ENCODE measurements at regions not wholly inside any gene's neighbourhood (a gene's known extent, or its start where the extent isn't known, plus 50 kb on each side); places are given as distances from the start of the nearest gene placed in this dataset.

DNA sequence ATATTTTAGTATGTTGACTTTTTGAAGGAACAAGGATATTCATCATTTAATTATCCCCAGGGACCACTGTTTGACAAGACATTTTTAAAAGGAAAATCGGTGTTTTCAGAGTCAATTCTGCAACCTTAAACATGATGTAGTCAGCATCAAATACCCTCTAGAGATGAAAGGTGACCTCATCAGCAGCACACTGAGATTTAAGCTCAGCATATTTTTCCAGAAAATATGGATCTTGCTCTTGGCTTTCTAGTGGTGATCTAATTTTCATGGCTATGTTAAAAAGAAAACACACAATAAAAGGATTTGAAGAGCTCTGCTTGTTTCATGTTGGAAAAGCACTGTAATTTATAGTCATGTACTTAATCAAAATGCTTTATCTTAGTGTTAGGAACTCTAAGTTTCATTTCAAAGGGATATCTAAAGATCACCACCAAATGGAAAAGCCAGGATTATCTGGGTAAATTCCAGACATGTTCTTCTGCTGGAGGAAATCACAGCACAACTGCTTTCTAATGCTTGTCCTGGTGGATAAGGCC, 487.2 kb downstream of the ENC1 start:
- no peak for DNase-seq (ENCODE audit: low read depth in 2 of 2)

GRCh38 chr5:74152625-74153254, 487.8 kb downstream of the ENC1 start:
- DNase-seq (ENCODE audit: low read depth in 2 of 2) = no peak

DNA sequence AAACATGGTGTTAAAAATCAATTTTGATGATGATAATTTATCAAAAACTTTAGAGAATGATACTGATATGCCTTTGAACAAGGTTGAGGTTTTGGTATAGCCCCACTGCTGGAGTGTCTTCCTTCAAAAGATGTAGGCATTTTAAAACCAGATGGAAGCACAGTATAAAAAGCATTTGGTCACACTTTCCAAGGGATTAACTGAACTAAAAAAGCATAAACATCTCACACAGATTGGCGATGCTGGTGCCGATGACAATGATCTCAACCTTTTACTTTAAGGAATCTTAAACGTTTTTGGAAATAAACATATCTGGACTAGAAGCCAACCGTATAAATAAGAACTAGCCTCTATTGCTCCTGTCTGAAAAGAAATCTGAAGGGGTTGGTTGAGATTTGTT, 488.4 kb downstream of the ENC1 start:
- DNase-seq (ENCODE audit: low read depth in 2 of 2) = no peak

DNA sequence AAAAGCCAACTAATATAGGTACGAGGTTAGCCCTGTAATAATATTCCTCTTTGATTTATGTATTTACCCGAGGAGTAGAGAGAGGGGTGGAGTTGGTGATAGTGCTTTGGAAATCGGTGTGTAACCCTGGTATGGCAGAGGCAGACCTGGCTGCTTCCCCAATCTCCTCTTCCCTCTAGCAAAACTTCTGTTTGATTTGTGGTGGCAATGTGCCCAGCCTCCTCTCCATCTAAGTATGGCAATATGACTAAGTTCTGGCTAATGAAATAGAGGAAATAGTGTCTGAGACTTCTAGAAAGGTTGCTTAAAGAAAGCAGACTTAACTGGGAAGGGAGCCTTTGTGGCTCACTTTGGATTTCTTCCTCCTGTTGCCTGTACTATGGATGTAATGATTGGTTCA, 491.1 kb downstream of the ENC1 start:
- no peak for DNase-seq (ENCODE audit: low read depth in 2 of 2)

- DNase-seq (ENCODE audit: low read depth in 2 of 2) = no peak
These were observed 492.2 kb downstream of the ENC1 start for GRCh38 chr5:74148321-74148720.

- DNase-seq (ENCODE audit: low read depth in 2 of 2) = no peak
These were observed 493.7 kb downstream of the ENC1 start for GRCh38 chr5:74146796-74147195.

DNA sequence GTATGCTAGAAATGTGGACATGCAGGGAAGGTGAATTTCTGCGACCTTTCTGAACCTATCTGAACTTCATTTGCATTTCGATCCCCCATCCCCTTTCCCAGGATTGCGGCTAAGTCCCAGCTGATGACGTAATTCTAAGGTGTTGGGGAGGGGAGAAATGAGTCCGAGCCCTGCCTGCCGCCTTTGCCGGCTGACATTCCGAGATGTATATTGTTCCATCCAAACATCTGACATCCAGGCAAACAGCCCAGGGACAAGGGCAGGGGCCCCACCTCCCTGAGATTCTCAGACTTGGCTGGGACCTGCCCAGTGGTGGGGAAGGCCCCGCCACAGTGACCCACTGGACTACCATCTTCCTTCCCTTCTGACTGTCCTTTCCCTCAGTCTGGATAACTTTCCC, 494.6 kb downstream of the ENC1 start:
- DNase-seq (ENCODE audit: low read depth in 2 of 2) = no peak

- no peak for DNase-seq (ENCODE audit: low read depth in 2 of 2)
These were observed 496.7 kb downstream of the ENC1 start for GRCh38 chr5:74143721-74144330.

DNA sequence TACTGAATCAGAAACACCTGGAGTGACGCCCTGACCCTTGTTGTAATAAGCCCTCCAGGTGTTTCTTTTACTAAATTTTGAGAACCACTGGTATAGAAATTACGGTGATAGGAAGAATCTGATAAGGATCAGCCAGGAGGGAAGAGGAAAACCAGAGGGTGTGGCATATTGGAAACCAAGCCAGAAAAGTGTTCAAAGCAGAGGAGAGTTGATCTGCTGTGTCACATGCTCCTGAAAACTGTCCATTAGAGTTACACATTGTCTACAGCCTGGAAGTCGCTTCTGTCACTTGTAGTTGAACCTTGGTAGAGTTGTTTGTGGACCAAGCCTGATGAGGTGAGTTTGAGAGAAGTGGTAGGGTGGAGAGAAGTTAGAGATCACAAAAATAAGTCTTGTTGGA, 497.4 kb downstream of the ENC1 start:
- no peak for DNase-seq (ENCODE audit: low read depth in 2 of 2)

- DNase-seq (ENCODE audit: low read depth in 2 of 2) = no peak
These were observed 499.5 kb downstream of the ENC1 start for GRCh38 chr5:74141053-74141452.

GRCh38 chr5:74140409-74140808, 500.1 kb downstream of the ENC1 start:
- DNase-seq (ENCODE audit: low read depth in 2 of 2) = no peak

DNA sequence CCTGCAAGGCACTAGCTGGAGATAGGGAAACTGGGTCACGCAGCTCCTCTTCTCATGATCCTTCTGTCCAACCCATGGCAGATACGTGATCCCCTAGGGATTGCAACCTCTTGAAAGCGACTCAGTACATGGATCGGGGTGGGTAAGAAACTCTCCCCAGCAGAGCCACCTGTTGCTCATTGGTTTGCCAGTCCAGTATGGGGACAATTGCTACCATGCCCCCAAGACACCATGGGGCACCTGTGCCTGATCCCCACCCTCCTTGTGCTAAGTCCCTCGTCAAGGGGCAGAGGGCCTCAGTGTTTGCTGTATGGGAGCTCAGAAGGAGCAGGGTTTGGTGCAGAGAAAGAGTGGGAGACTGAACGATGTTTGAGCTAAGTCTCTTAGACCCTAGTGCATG, 500.9 kb downstream of the ENC1 start:
- no peak for DNase-seq (ENCODE audit: low read depth in 2 of 2)

DNA sequence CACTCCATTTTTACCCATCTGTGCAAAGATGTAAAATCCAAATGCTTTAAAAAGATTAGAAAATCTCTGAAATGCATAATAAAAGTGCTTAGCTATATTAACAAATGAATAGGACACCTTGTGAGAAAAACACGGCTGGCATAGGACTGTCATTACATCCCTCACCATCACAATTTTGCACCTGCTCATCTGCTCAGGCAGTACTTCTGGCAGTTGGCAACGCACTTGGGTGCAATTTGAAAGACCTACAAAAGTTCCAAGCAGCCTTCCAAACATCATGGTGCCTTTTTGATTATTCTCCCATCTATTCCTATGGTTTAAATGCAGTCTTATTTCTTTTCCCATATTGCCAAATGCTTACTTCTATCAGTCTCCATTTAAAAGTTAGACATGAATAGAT, 501.8 kb downstream of the ENC1 start:
- DNase-seq (ENCODE audit: low read depth in 2 of 2) = no peak

- no peak for DNase-seq (ENCODE audit: low read depth in 2 of 2)
These were observed 504.2 kb downstream of the ENC1 start for GRCh38 chr5:74136276-74136825.

DNA sequence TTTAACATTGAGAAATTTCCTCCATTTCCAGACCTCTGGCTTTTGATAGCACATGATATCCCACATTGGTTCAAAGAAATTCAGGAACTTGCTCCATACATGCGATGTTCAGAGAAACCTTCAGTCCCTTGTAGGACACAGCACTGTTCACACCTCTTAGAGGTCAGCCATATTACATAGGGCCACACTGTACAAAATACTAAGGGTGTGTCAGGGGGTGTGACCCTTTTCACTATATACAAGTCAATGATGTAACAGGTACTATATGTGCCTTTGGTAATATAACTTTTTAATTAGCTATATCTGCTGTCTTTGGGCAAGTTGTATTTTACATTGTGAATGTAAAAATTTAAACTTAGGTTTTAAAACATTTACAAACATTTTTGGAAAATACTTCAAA, 505.5 kb downstream of the ENC1 start:
- no peak for DNase-seq (ENCODE audit: low read depth in 2 of 2)

- DNase-seq (ENCODE audit: low read depth in 2 of 2) = no peak
These were observed 506.5 kb downstream of the ARHGEF28 start for GRCh38 chr5:74132485-74132884.

DNA sequence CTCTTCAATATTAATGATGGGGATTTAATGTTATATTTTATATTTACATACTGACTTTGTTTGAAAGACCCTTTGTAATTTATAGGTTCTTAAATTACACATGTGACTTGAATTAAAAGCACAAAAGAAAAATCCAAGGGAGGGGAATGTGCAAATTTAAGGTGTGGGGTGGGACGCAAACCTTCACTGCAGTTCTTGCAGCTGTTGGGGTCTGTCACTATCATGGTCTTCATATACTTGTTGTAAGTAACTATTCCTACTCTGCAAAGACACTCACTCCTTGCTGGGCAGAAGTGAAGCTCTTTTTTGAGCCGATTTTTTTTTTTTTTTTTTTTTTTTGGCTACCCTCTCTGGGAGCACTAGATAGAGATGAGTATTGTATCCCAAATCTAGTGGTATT, 505.3 kb downstream of the ARHGEF28 start:
- DNase-seq (ENCODE audit: low read depth in 2 of 2) = no peak

DNA sequence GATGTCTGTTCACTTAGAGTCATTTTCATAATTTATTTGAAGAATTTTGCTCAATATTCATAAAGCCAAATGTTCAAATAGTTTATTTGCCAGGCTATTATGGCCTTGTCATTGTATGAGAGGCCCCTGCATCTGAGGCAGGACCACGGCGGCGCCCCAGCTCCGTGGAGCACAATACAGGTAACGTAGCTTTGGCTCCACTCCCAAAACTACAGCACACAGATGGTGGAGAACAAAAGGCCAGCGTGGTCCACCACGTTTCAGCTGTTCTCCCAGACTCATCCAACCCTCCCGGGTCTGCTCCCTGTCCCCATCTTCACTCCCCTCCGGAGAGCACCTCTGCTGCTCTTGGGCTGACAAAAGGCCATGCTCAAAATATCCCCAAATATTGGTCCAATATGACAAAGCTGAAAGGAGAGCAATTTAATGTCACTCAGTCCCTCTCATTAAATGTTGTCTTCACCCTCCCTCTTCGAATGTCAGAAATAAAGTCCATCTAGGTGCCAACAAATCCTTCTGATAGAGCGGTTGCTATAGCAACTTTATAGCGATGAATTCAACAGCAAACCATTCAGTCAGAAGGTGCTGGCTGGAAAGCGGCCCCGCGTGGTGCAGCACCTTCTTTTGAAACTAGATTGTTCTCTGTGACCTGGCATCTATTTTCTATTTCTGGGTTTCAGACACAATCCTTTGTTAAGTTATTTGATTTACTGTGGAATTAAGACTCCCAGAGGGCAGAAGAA, 504.3 kb downstream of the ARHGEF28 start:
- no peak for DNase-seq (ENCODE audit: low read depth in 2 of 2)

DNA sequence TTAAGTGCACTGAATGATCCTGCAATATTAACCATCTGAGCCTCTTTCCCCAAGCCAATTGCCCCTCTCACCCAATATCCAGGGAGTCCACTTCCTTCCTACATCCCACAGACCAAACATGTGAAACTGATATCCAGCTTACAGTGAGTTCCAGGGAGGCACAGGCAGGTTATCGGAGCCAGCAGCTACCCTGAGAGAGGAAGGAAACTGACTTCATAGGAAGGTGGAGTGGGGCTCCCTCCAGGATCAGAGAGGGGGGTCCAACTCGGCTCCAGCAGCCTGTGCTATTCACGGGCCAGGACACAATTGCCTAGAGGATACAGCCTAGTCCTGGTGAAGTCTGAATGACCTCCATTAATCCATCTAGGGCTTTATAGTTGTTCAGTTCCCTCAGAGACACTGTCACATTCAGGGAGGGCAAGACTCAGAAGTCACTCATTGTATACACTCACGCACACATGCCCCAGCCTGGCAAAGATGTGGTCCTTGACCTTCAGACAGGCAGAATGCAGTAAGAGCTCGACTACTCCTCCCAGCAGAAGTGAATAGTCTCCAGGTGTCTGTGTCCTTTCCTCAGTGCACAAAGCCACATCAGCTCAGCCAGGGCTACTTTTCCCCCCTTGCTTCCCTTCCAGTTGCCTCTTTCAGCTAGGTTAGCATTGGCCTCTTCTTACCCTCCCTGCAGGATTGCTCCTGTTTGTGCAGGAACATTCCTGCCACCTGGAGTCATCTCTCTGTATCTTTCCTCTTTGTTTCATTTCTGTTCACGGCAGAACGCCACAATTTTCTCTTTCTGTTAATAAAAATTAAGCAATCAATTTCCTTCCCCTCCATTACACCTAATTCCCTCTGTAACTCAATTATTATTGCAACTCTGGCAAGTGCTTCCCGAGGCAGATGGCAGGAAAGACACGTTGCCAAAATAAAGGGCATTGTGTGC, 501.7 kb downstream of the ARHGEF28 start:
- no peak for DNase-seq (ENCODE audit: low read depth in 2 of 2)

DNA sequence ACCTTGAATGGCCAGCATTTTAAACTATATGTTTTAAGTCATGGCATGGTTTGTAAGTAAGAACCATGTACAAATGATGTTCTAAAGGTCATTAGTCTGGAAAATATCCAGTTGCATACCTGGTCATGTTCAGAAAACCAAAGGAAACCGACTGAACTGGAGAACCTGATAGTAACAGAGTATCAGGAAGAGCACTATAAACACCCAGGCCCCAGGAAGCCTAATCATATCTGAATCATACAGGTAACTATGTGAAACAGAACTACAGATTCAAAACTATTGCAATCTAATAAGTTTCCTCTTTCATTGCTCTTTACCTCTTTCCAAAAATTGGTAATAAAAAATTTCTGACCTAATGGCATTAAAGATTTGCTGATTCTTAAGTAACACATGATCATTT, 500.3 kb downstream of the ARHGEF28 start:
- DNase-seq (ENCODE audit: low read depth in 2 of 2) = no peak

DNA sequence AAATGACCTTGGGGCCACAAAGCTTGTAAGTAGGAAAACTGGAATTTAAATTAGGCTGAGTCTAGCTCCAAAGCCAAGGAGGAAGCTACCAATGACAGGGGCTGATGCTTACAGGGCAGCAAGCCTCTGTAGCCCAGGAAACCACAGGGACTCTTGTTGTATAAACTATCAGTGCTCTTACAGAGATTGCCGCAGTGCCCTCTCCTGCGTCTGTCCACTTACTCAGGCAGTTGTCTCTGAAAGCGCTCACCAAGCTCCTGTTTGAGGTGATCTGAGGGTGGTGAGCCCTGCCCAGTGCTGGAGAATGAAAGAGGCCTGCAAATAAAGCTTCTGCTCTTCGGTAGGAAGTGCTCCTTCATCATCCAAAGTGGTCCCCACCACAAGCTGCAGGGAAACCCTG, 498.8 kb downstream of the ARHGEF28 start:
- DNase-seq (ENCODE audit: low read depth in 2 of 2) = no peak

GRCh38 chr5:74123929-74124328, 497.9 kb downstream of the ARHGEF28 start:
- DNase-seq (ENCODE audit: low read depth in 2 of 2) = no peak
